GM12878 (cell line): ENCODE measurements at regions not wholly inside any gene's neighbourhood (a gene's known extent, or its start where the extent isn't known, plus 50 kb on each side); places are given as distances from the start of the nearest gene placed in this dataset.

Experiments used
- CBX3 ChIP-seq: fragments of 200-600 bp; sonication (generic); IDR thresholded peaks from 2 replicates; pipeline ENCODE4 v1.6.1; 2016; ENCODE audit warnings: low read depth, borderline replicate concordance
- ETV6 ChIP-seq, 2 experiments: fragments of 450-650 bp in 1 of 2; IDR thresholded peaks in 1 of 2; conservative IDR thresholded peaks in 1 of 2; 2 replicates each; pipeline ENCODE4 v1.6.1; 2014; ENCODE audit warnings: antibody characterized with exemption in 1 of 2, borderline replicate concordance in 1 of 2, low read depth in 1 of 2, mild to moderate bottlenecking in 1 of 2, moderate library complexity in 1 of 2
- KDM1A ChIP-seq: fragments of 200-600 bp; sonication (generic); IDR thresholded peaks from 2 replicates; pipeline ENCODE4 v1.6.1; 2016; ENCODE audit warnings: borderline replicate concordance
- NFIC ChIP-seq: IDR thresholded peaks from 2 replicates; pipeline ENCODE4 v1.6.1; 2012; ENCODE audit warnings: low read depth, mild to moderate bottlenecking, inconsistent platforms, low read length, moderate library complexity
- NKRF ChIP-seq: fragments of 450-650 bp; conservative IDR thresholded peaks from 2 replicates; pipeline ENCODE4 v1.6.1; 2017; ENCODE audit warnings: mild to moderate bottlenecking, moderate library complexity
- POU2F2 ChIP-seq: IDR thresholded peaks from 3 replicates; pipeline ENCODE4 v1.6.1; 2011; ENCODE audit warnings: low read depth, mild to moderate bottlenecking, low read length, borderline replicate concordance
- PRDM15 ChIP-seq: fragments of 450-650 bp; formaldehyde crosslinking; IDR thresholded peaks from 2 replicates; pipeline ENCODE4 v1.4.0; 2020; ENCODE audit warnings: mild to moderate bottlenecking, moderate library complexity
- RUNX3 ChIP-seq: IDR thresholded peaks from 2 replicates; pipeline ENCODE4 v1.6.1; 2012; ENCODE audit warnings: low read length, inconsistent platforms
- SREBF1 ChIP-seq: IDR thresholded peaks from 2 replicates; pipeline ENCODE4 v1.6.1; 2012; ENCODE audit warnings: mild to moderate bottlenecking, low read length
- TBL1XR1 ChIP-seq: IDR thresholded peaks from 2 replicates; pipeline ENCODE4 v1.6.1; 2012; ENCODE audit warnings: low read depth, low read length, improper control_type of control experiment
- TCF3 ChIP-seq: IDR thresholded peaks from 2 replicates; pipeline ENCODE4 v1.6.1; 2012; ENCODE audit warnings: low read depth, mild to moderate bottlenecking, low read length, borderline replicate concordance; ENCODE audit not compliant: insufficient read depth
- ZBTB11 ChIP-seq: fragments of 450-650 bp; formaldehyde crosslinking; IDR thresholded peaks from 2 replicates; pipeline ENCODE4 v1.5.0; 2022; ENCODE audit warnings: mild to moderate bottlenecking, missing genetic modification characterization
- ZBTB40 ChIP-seq: fragments of 450-650 bp; IDR thresholded peaks from 2 replicates; pipeline ENCODE4 v1.6.1; 2016; ENCODE audit warnings: mild to moderate bottlenecking, moderate library complexity, borderline replicate concordance

GRCh38 chr18:64734063-64734462, 585.2 kb upstream of the LINC00305 start (continued):
- TF ChIP-seq ZBTB40 (no peak), NFIC (no peak), TBL1XR1 (no peak), ETV6 (conservative IDR thresholded peaks at IDR 0.05 in 1 of 2, IDR thresholded peaks at IDR 0.05 in 1 of 2; ENCODE audit: borderline replicate concordance in 1 of 2, low read depth in 1 of 2) (no peak), ZBTB11 (CRISPR knock-in tag) (no peak), CBX3 (no peak), POU2F2 (no peak), NKRF (no peak), RUNX3 (no peak), SREBF1 (no peak), PRDM15 (no peak), TCF3 (no peak), KDM1A (no peak)
